IMR-90 (cell line): ENCODE measurements at regions not wholly inside any gene's neighbourhood (a gene's known extent, or its start where the extent isn't known, plus 50 kb on each side); places are given as distances from the start of the nearest gene placed in this dataset.
"Not testable (repeated sequence)": the region's sequence is repeated elsewhere in the genome, so short reads cannot be mapped to it uniquely, and the experiment has no call there.

ENCODE experiments used
- ATAC-seq: fragments of 200-7000 bp; cut with Tn5 transposase; 2 replicates; pipeline ENCODE4 v1.9.1; 2020; ENCODE audit warnings: low read depth, mild to moderate bottlenecking, moderate library complexity
- BruUV-seq: library from RNA; stranded (reverse); fragments of 400-500 nt; replicated peaks from 2 replicates; lab custom pipeline; 2021; lab: Mats Ljungman, UMichigan
- CTCF ChIA-PET: fragments of 300-600 bp; formaldehyde crosslinking; extraction: SDS; loops from one replicate; lab custom pipeline; 2021; ENCODE audit warnings: antibody characterized with exemption; lab: Yijun Ruan, JAX
- POLR2A ChIA-PET: fragments of 300-600 bp; sonication (Branson Sonifier 250); formaldehyde crosslinking; loops from one replicate; lab custom pipeline; 2022; ENCODE audit warnings: antibody characterized with exemption; ENCODE audit not compliant: unreplicated experiment; lab: Charles Lee
- DNase-seq: peaks from one replicate; pipeline ENCODE4 v3.0.0; 2013
- H2AFZ ChIP-seq: replicated peaks from 2 replicates; pipeline ENCODE3; 2013; ENCODE audit warnings: low read length, mild to moderate bottlenecking; ENCODE audit not compliant: poor library complexity
- H2AK5ac ChIP-seq: 2 replicates; pipeline ENCODE4 v1.6.1; 2013; ENCODE audit warnings: low read depth, low read length, inconsistent platforms
- H2AK9ac ChIP-seq: replicated peaks from 2 replicates; pipeline ENCODE3; 2013; ENCODE audit warnings: mild to moderate bottlenecking, low read depth, low read length, moderate library complexity; ENCODE audit not compliant: poor library complexity
- H2BK120ac ChIP-seq: 2 replicates; pipeline ENCODE4 v1.6.1; 2013; ENCODE audit warnings: low read depth, low read length, inconsistent platforms
- H2BK15ac ChIP-seq: 3 replicates; pipeline ENCODE4 v1.6.1; 2013; ENCODE audit warnings: low read depth, low read length, inconsistent platforms
- H2BK20ac ChIP-seq: 2 replicates; pipeline ENCODE4 v1.6.1; 2013; ENCODE audit warnings: low read depth, mild to moderate bottlenecking, inconsistent platforms, low read length, moderate library complexity
- H2BK5ac ChIP-seq: 2 replicates; pipeline ENCODE4 v1.6.1; 2013; ENCODE audit warnings: mild to moderate bottlenecking, low read depth, low read length, inconsistent platforms; ENCODE audit not compliant: poor library complexity, severe bottlenecking
- H3K14ac ChIP-seq: replicated peaks from 2 replicates; pipeline ENCODE4 v1.6.1; 2013; ENCODE audit warnings: low read depth, low read length, inconsistent platforms
- H3K18ac ChIP-seq: 2 replicates; pipeline ENCODE4 v1.6.1; 2013; ENCODE audit warnings: low read depth, low read length, control low read depth
- H3K23ac ChIP-seq: 2 replicates; pipeline ENCODE4 v1.6.1; 2013; ENCODE audit warnings: low read depth, low read length, inconsistent platforms
- H3K27ac ChIP-seq: 2 replicates; pipeline ENCODE4 v1.5.1; 2013; ENCODE audit warnings: mild to moderate bottlenecking, control low read depth, low read length; ENCODE audit not compliant: insufficient read depth
- H3K27me3 ChIP-seq: 2 replicates; pipeline ENCODE4 v1.6.1; 2013; ENCODE audit warnings: low read length; ENCODE audit not compliant: control insufficient read depth, insufficient read depth
- H3K36me3 ChIP-seq: 2 replicates; pipeline ENCODE4 v1.6.1; 2013; ENCODE audit warnings: low read length, mixed read lengths; ENCODE audit not compliant: control insufficient read depth, insufficient read depth
- H3K4ac ChIP-seq: 2 replicates; pipeline ENCODE4 v1.6.1; 2013; ENCODE audit warnings: low read depth, low read length, inconsistent platforms
- H3K4me1 ChIP-seq: 2 replicates; pipeline ENCODE4 v1.6.1; 2013; ENCODE audit warnings: low read length, mixed read lengths; ENCODE audit not compliant: control insufficient read depth, insufficient read depth
- H3K4me2 ChIP-seq: 2 replicates; pipeline ENCODE4 v1.6.1; 2013; ENCODE audit warnings: low read depth, mild to moderate bottlenecking, control low read depth, low read length, moderate library complexity
- H3K4me3 ChIP-seq: 2 replicates; pipeline ENCODE4 v1.5.1; 2013; ENCODE audit warnings: low read depth, mild to moderate bottlenecking, control low read depth, low read length, moderate library complexity; ENCODE audit not compliant: insufficient read depth
- H3K56ac ChIP-seq: 2 replicates; pipeline ENCODE4 v1.6.1; 2013; ENCODE audit warnings: low read length, inconsistent platforms; ENCODE audit not compliant: insufficient read depth; ENCODE audit errors: extremely low read depth
- H3K79me1 ChIP-seq, 2 experiments: 2 replicates each; pipeline ENCODE4 v1.6.1; 2013; ENCODE audit warnings: low read length in 2 of 2, inconsistent platforms in 1 of 2, low read depth in 1 of 2
- H3K9ac ChIP-seq: 2 replicates; pipeline ENCODE4 v1.6.1; 2013; ENCODE audit warnings: low read depth, low read length, control low read depth
- H3K9me1 ChIP-seq: 2 replicates; pipeline ENCODE4 v1.6.1; 2013; ENCODE audit warnings: low read length, inconsistent platforms; ENCODE audit not compliant: insufficient read depth
- H3K9me3 ChIP-seq: 2 replicates; pipeline ENCODE4 v1.6.1; 2013; ENCODE audit warnings: low read length; ENCODE audit not compliant: control insufficient read depth, insufficient read depth
- H4K20me1 ChIP-seq: 2 replicates; pipeline ENCODE4 v1.6.1; 2013; ENCODE audit warnings: low read length, inconsistent platforms; ENCODE audit not compliant: insufficient read depth
- H4K5ac ChIP-seq: 2 replicates; pipeline ENCODE4 v1.6.1; 2013; ENCODE audit warnings: mild to moderate bottlenecking, low read depth, low read length, control low read depth
- H4K8ac ChIP-seq, 2 experiments: 2 replicates each; pipeline ENCODE4 v1.6.1; 2013; ENCODE audit warnings: low read depth in 2 of 2, low read length in 2 of 2, control low read depth in 1 of 2, inconsistent platforms in 1 of 2
- H4K91ac ChIP-seq: 2 replicates; pipeline ENCODE4 v1.6.1; 2013; ENCODE audit warnings: low read depth, low read length, inconsistent platforms; ENCODE audit not compliant: insufficient read depth
- BHLHE40 ChIP-seq: fragments of 150-350 bp; IDR thresholded peaks from 2 replicates; pipeline ENCODE4 v1.6.1; 2016; ENCODE audit warnings: mild to moderate bottlenecking, low read depth, low read length
- ELK1 ChIP-seq: fragments of 150-350 bp; IDR thresholded peaks from 2 replicates; pipeline ENCODE4 v1.6.1; 2016; ENCODE audit warnings: low read depth, mild to moderate bottlenecking, low read length, moderate library complexity, borderline replicate concordance
- SMC3 ChIP-seq: fragments of 150-350 bp; IDR thresholded peaks from 2 replicates; pipeline ENCODE4 v1.6.1; 2016; ENCODE audit warnings: low read depth, mild to moderate bottlenecking, antibody characterized with exemption, low read length, moderate library complexity
- WGBS, 2 experiments: methylation state at CpG; one replicate each; pipeline versions ENCODE4 v1.1.5 to v1.1.7; 2013; ENCODE audit warnings: missing lambda C conversion rate in 2 of 2; ENCODE audit not compliant: insufficient read length in 1 of 2; ENCODE audit errors: extremely low coverage in 2 of 2; 5-methylcytosine and 5-hydroxymethylcytosine counted together
- dilution Hi-C: fragments of 300-500 bp; cut with HindIII; formaldehyde crosslinking; loops from one replicate; pipeline ENCODE4 v1.14.3; 2018; ENCODE audit warnings: low sequenced_read_pairs; ENCODE audit not compliant: unreplicated experiment
- in situ Hi-C: fragments of 300-500 bp; cut with MboI; formaldehyde crosslinking; loops from 3 replicates; pipeline ENCODE4 v1.14.3; 2019; ENCODE audit warnings: low sequenced_read_pairs, inconsistent platforms, mixed read lengths
- intact Hi-C: fragments of 100-400 bp; cut with micrococcal nuclease; formaldehyde crosslinking; loops from 2 replicates; pipeline ENCODE4 v1.10.0; 2022

DNA sequence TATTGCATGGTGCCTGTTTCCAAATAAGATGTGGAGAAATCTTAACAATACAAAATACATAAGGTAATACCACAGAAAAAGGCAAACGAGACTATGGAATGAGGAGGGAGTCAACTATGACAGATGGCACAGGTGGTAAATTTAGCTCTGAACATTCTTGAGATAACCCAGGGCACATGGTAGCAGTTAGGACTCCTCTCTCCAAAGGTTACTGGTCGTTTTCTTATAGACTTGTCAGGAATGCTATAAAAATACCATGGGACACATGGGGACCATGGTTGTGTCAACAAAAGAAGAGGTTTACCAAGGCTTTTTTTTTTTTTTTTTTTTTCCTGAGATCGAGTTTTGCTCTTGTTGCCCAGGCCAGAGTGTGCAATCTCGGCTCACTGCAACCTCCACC, 209.4 kb upstream of the RFX3 start:
- BruUV-seq, result no TSS peak
- no peak overlapping the region for H3K4ac ChIP-seq
- dilution Hi-C loops, result no loop called here

DNA sequence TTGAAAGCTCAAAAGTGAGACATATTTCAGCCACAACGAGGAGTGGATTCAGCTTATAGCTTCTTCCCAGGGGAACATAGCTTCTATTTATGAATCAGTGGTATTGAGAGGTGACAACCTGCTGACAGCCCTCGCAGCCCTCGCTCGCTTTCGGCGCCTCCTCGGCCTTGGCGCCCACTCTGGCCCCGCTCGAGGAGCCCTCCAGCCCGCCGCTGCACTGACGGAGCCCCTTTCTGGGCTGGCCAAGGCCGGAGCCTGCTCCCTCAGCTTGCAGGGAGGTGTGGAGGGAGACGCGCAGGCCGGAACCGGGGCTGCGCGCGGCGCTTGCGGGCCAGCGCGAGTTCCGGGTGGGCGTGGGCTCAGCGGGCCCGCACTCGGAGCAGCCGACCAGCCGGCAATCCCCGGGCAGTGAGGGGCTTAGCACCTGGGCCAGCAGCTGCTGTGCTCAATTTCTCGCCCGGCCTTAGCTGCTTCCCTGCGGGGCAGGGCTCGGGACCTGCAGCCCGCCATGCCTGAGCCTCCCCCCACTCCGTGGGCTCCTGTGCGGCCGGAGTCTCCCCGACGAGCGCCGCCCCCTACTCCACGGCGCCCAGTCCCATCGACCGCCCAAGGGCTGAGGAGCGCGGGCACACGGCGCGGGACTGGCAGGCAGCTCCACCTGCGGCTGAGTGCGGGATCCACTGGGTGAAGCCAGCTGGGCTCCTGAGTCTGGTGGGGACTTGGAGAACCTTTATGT, 207.9 kb upstream of the RFX3 start:
- in situ Hi-C loops, result loop anchor here (5.0 to 25.0 kb wide), 3 partner anchors 329 to 629 kb away; no protein-coding TSS in a partner anchor
- H3K4me1 ChIP-seq, H3K79me1 ChIP-seq, dilution Hi-C loops, H3K56ac ChIP-seq, H3K23ac ChIP-seq, H2AK9ac ChIP-seq, DNase-seq, H3K4me3 ChIP-seq, H3K9me3 ChIP-seq, H2BK5ac ChIP-seq, H4K5ac ChIP-seq, H3K18ac ChIP-seq, ATAC-seq, H2AK5ac ChIP-seq, H3K14ac ChIP-seq, H3K36me3 ChIP-seq, H2AFZ ChIP-seq, H3K9ac ChIP-seq, BruUV-seq, H3K27ac ChIP-seq, H3K4me2 ChIP-seq, H4K20me1 ChIP-seq, H4K91ac ChIP-seq, H3K27me3 ChIP-seq, H2BK120ac ChIP-seq, H3K9me1 ChIP-seq: not testable (repeated sequence)
- Histone ChIP-seq H2BK15ac (0 out of 3 replicates have a peak overlapping the region, but pooled peaks have one; percentile 18), H4K8ac (peak overlapping the region in 1 of 2 experiments; percentile 49; a peak in 1 of 4 replicates), H2BK20ac (peak overlapping the region; percentile 10; the same call in 1 of the 2 replicates), H3K4ac (peak overlapping the region; percentile 49; the same call in 1 of the 2 replicates)
- POLR2A ChIA-PET, result interaction anchor here (0.7 kb wide), 1 partner anchor 55 kb away, joined by 3 read pairs; no protein-coding TSS in a partner anchor
- WGBS, 2 experiments, result 93% methylated on average over 23 of the region's 56 CpGs; no CpG with 5 or more reads in 1 of the 2 experiments
- intact Hi-C loops, result loop anchor here (2.0 to 10.0 kb wide), 5 partner anchors 171 to 641 kb away; no protein-coding TSS in a partner anchor
- CTCF ChIA-PET, result interaction anchor here (3.2 kb wide), 1 partner anchor 494 kb away, joined by 15 read pairs; no protein-coding TSS in a partner anchor

More for the DNA sequence above, 209.4 kb upstream of the RFX3 start:
- H4K91ac ChIP-seq, result no peak overlapping the region
- no peak overlapping the region for H2AK9ac ChIP-seq
- H4K5ac ChIP-seq, result no peak overlapping the region
- DNase-seq, result no peak
- no peak overlapping the region; the same call in 1 of the 2 replicates for H2AK5ac ChIP-seq
- peaks cover 3% of the 10 kb centered on the region for H3K4me1 ChIP-seq
- no peak overlapping the region for H3K14ac ChIP-seq
- no peaks in the 10 kb centered on the region for H3K36me3 ChIP-seq
- H3K4me3 ChIP-seq, result no peak overlapping the region
- H3K23ac ChIP-seq, result no peak overlapping the region
- ATAC-seq, result no peak
- ChIA-PET POLR2A (no interaction called here), CTCF (interaction anchor here (0.6 kb wide), 1 partner anchor 562 kb away, joined by 3 read pairs; no protein-coding TSS in a partner anchor)
- no peak overlapping the region for H3K27ac ChIP-seq
- no peak overlapping the region for H2BK20ac ChIP-seq
- WGBS, 2 experiments, result no CpG with 5 or more reads among the region's 4 CpGs
- no peak overlapping the region for H2BK120ac ChIP-seq
- H3K4me2 ChIP-seq, result no peak overlapping the region
- H3K9ac ChIP-seq, result no peak overlapping the region
- H3K18ac ChIP-seq, result no peak overlapping the region
- no peaks in the 10 kb centered on the region for H3K27me3 ChIP-seq
- intact Hi-C loops (loop anchor here (10.0 kb wide), 1 partner anchor 170 kb away; no protein-coding TSS in a partner anchor), in situ Hi-C loops (loop anchor here (10.0 to 25.0 kb wide), 2 partner anchors 327 to 490 kb away; no protein-coding TSS in a partner anchor)
- no peaks in the 10 kb centered on the region; the same call in 1 of the 2 replicates for H3K9me1 ChIP-seq
- H3K79me1 ChIP-seq, result no peaks in the 10 kb centered on the region
- H4K20me1 ChIP-seq, result no peaks in the 10 kb centered on the region
- H4K8ac ChIP-seq, result no peak overlapping the region
- TF ChIP-seq ELK1 (no peak), SMC3 (no peak), BHLHE40 (no peak)
- no peak overlapping the region for H2AFZ ChIP-seq
- no peak overlapping the region for H2BK15ac ChIP-seq
- H3K56ac ChIP-seq, result no peak overlapping the region
- no peak overlapping the region for H2BK5ac ChIP-seq
- H3K9me3 ChIP-seq, result no peaks in the 10 kb centered on the region
